ENCODE measurements at regions not wholly inside any gene's neighbourhood (a gene's known extent, or its start where the extent isn't known, plus 50 kb on each side); places are given as distances from the start of the nearest gene placed in this dataset.
A peak's percentile ranks its signal among the peaks of the same experiment; 100 is the strongest.
"Not testable (repeated sequence)": the region's sequence is repeated elsewhere in the genome, so short reads cannot be mapped to it uniquely, and the experiment has no call there.

- DNase-seq: no peak
Measured at GRCh38 chr6:135658481-135658880, 160.9 kb upstream of the AHI1 start.

DNA sequence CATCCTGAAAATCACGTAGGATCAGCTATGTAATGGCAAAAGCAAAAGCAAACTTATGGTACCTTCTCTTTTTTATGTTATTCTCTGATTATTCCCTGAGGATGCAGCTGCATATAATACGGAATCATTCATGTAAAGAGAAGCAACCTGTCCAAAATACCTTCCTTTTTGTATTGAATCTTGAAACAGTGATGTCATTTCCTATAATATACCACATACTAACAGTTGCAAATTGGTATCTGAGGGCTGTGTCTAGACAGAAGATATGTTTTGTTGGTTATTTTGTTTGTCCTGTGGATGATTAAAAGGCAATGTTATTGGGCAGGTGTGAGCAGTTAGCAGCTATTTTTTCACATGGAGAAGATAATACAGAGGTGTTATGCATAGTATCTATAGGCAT, 161.4 kb upstream of the AHI1 start:
- DNase-seq: no peak

DNA sequence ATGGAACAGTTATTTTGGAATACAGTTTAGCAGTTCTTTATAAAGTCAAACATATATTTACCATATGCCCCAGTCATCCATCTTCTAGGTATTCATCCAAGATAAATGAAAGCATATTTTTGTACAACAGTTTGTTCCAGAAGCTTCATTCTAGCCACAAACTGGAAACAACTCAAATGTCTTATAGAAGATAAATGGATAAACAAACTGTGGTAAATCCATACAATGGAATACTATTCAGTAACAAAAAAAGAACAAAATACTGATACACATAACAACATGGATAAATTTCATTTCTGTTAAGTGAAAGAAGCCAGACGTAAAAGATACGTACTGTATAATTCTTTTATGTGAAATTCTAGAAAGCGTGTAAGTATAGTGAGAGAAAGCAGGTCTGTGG, 167.0 kb upstream of the AHI1 start:
- DNase-seq: no peak

DNA sequence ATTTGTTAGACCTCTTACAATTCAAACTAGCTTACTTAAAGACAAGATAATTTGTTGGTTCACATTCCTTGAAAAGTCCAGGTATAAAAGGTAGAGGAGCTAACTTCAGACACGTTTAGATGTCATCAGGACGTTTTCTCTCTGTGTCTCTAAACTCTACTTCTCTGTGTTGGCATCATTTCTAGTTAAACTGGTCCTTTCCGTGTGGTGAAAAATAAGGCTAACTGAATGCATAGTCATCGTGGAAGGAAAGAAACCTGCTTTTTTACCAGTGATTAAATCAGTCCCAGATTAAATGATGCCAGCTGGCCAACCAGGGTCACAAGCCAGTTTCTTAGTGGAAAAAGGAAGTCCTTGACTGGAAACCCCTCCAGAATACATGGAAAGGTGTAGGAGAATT, 168.4 kb upstream of the AHI1 start:
- DNase-seq: no peak

DNA sequence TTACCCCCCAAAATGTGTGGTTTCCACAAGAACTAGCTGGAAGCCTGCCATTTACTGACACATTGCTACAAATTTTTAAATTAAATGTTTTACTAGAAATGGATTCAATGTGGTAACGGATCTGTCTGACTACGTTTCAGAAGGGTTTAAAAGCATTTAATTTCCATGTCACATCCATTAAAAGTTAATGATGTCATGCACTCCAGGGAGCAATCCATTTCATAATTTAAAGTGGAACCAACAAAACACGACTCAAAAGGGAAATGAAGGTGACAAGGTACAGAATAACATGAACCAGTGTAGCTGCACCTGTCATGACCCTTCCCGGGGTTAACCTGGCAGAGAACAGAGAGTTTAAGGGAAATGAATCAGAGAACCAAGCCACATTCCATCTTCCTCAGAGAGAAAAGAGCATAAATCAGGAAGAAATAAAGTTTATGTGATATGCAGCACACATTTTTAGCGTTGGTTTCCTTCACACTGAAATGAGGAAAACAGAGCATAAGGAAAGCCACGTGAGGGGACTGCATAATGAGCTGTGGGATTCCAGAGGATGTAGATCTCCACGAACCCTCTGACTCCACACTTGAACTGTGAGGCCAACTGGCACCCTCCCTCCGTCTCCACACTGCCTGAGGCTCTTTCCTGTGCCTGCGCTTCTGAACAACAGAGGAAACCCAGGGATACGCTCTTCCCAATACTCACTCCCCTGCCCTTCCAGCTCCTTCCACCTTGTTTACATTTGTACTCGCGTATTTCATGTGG, 170.3 kb upstream of the AHI1 start:
- DNase-seq: no peak

GRCh38 chr6:135672256-135672655, 174.7 kb upstream of the AHI1 start:
- no peak for DNase-seq

DNA sequence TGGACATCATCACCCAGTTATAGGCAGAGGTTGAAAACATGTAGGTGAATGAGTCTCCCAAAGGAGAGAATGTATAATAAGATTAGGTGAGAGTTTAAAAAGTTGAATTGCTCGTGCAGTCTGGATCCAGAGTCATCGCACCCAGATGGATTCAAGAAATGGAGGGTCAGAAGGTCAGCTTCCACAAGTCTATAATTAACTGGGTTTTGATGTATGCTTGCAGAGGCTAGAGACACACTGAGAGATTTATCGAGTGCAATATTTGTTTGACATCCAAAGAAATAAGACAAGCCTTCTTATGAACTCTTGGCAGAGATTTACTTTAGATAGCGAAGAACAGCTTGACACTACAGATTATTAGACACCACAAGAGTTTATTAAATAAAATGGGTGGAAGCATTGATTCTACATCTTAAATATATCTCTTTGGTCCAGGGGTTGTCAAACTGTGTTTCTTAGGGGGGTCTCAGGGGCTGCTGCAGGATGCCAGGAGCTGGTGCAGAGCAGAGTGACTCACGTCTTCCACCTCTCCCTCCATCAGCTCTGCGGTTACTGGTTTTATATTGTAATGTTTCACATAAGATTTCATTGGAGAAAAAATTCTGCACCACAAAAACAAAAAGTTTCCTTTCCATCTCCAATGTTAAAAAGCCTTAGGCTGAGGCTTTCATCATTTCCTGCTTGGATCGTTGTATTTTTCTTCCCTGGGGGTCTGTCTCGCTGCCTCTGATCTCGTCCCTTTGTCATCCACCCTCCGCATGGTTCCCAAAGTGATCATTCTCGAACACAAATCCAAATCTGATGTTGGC, 176.2 kb upstream of the AHI1 start:
- DNase-seq: no peak

GRCh38 chr6:135675026-135675425, 176.5 kb upstream of the PDE7B start:
- no peak for DNase-seq

DNA sequence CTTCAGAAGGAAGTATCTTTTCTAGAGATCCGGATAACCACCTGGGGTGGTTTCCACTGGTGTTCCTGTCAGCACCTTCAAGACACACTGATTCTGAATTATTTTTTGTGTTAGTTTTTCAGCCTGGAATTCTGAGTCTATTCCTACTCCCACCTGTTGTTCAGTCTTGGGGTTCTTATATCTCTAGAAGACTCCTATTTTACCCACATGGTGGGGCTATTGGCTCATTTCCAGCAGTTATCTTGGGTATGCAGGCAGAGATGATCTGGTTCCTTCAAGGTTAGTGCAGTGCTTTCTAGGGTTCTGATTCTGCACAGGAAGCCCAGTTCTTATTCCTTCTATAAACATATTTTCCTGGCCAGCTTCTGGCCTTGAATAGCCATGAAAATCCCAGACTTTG, 175.6 kb upstream of the PDE7B start:
- peak; percentile 16 for DNase-seq

DNA sequence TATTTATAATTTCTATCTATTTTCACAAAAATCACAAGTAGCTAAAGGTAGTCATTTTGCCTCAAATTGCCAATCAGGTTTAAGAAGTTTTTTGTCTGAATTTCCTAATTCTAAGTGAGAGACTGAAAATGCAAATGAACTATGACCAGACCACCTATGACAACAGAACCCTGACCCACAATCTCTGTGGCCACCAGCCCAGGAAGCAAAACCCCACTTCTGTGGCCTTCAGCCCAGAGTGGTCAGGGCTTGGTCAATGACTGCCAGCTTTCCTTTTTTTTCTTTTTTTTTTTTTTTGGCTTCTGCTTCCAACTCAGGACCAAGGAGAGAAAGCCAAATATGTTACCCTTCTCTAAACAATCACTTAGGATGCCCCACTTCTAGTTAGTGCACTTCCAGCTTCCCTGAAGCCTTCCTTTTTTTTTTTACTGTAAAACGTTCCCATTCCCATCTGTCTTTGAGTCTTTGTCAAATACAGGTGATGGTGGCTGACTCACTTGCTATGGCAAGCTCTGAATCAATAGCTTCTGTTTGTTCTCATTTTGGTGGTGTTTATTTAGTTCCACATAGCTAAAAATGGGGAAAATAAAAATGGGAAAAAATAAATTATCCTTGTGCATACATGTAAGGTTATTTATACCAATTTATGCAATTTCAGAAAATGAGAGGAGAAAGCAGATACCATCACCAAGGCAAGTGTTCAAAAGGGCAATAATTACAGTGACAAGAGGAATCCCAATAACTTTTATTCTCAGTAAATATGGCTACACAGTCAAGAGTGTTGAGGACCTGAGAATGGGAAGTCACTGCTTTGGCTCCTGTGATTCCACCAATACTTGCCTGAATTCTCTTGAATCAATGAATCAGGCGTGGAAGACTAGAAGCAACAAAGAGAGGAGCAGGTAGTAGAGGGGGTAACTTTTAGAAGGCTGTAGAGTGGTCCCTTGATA, 170.3 kb upstream of the PDE7B start:
- no peak for DNase-seq

DNA sequence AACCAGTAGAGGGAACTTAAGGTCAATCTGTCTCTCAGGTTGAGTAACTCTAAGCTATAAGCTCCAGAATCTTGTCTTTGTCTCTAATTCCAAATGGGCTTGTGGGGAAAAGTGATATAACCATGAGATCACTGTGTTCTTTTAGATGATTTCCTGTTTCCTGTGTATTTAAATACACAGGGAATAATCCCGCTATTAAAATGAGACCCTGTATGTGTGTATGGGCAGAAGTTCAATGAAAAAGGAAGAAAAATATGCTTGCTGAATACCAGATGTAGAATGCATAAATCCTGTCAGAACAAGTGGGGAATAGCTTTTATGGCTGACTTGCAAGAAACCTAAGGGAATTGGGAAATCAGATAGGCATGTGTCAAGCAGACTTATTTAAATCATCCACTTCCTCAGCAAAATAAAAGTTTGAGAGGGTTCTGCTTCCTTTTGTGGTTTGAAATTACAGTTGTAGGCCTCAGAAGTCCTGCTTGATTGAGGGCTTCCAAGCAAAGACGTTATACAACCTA, 164.7 kb upstream of the PDE7B start:
- DNase-seq: no peak

DNA sequence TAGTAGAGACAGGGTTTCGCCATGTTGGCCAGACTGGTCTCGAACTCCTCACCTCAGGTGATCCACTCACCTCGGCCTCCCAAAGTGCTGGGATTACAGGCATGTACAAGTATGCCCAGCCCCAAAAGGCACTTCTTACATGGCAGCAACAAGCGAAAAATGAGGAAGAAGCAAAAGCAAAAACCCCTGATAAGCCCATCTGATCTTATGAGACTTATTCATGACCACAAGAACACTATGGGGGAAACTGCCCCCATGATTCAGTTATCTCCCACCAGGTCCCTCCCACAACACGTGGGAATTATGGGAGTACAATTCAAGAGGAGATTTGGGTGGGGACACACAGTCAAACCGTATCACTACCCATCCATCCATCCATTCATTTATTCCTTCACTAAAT, 163.0 kb upstream of the PDE7B start:
- DNase-seq: not testable (repeated sequence)

DNA sequence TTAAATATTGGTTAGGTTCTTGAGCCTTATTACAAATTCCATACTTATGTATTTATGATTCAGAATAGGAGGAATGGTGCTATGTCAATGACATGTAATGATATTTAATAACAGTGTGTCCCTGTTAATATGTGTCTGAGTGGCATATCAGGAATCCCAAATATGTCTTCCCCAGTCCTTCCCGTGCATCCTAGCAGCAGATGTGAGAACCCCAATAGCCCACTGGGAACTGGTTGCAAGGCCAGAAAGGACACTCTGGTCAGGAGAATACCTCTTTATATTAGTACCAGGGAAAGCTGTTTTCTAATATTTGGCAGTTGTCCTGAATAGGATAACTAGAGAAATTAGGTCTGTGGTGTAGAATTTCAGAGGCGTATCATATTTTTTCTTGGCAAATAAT, 159.1 kb upstream of the PDE7B start:
- DNase-seq: no peak

- DNase-seq: no peak
Measured at GRCh38 chr6:135693811-135694370, 157.6 kb upstream of the PDE7B start.

- DNase-seq: no peak
Measured at GRCh38 chr6:135699705-135700104, 151.8 kb upstream of the PDE7B start.

DNA sequence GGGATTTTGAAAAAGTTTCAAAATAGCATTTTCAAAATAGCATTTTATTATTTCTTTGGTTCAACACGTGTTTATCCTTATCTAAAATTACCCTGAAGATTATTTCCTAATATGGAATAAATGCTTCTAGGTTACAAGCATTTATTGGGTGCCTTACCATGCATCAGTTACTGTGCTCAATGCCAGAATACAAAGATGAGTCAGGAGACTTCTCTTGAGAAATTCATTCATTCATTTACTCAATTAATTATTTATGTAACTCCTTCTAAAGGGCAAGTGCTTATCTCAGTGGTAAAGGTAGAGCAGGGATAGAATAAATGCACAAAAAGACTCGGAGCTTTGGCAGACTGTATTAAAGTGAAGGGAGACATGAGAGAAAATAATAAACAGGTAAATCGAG, 150.1 kb upstream of the PDE7B start:
- no peak for DNase-seq

GRCh38 chr6:135703007-135703406, 148.5 kb upstream of the PDE7B start:
- DNase-seq: no peak

DNA sequence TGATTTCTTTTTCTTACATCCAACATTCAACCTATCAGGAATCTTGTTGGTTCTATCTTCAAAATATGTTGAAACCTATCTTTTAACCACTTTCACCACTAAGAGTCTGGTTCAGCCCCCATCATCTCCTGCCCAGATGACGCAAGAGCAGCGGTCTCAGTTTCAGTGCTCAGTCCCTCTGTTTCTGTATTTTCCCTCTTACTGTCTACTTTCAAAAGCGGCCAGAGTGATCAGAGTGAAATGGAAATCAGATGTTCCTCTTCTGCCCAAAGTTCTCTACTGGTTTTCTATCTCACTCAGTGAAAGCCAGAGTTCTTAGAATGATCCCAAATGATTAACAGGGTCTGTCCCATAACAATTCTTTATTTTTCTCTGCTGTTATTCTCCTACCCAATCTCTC, 147.9 kb upstream of the PDE7B start:
- DNase-seq: no peak

GRCh38 chr6:135707426-135707825, 144.1 kb upstream of the PDE7B start:
- no peak for DNase-seq

DNA sequence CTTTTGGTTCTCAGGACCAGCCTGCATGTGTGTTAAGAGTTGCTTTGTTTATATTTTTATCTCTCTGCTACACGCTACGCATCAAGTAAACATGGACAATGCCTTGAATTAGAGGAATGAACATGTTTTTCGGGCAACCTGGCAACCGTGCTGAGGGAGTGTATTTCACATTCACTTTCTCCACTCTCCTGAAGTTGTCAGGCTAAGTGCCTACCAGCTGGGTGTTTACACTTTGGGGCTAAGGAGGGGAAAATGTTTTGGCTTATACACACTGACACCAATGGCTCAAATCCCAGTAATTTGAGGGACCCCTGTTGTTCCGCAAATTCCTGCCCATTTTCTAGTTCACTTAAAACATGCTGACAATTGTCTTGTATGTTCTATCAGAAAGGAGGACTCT, 141.5 kb upstream of the PDE7B start:
- DNase-seq: no peak

DNA sequence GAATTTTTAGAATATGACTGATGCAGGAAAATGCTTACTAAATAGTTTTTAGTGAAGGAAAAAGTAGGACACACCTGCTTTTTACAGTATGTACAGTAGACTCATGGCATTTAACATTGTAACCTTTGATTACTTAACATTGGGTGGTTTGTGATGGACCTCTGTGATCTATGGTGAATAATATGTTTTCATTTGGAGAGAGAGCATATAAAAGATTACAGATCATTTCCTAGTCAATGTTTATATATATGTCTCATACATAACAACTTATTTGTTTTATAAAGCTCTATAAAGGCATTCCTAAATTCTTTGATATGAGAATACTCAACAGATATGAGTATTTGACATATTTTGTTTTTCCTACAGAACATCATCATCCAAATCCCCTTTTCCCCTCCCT, 129.3 kb upstream of the PDE7B start:
- DNase-seq: no peak

- no peak for DNase-seq
Measured at GRCh38 chr6:135722679-135723078, 128.8 kb upstream of the PDE7B start.

GRCh38 chr6:135728589-135728988, 122.9 kb upstream of the PDE7B start:
- DNase-seq: no peak

Measured in DMS 273 treated with DMSO at 0.1 percent for 48 hours (cell line).